ENCODE measurements at regions not wholly inside any gene's neighbourhood (a gene's known extent, or its start where the extent isn't known, plus 50 kb on each side); places are given as distances from the start of the nearest gene placed in this dataset.
A peak's percentile ranks its signal among the peaks of the same experiment; 100 is the strongest.

- DNase-seq, result no peak
Measured at GRCh38 chr2:146040051-146040450, 1520.1 kb upstream of the ZEB2 start.

GRCh38 chr2:146038014-146038413, 1518.1 kb upstream of the ZEB2 start:
- no peak for DNase-seq

GRCh38 chr2:146037334-146037870, 1517.5 kb upstream of the ZEB2 start:
- DNase-seq, result no peak

- no peak for DNase-seq
Measured at GRCh38 chr2:146031158-146031557, 1511.2 kb upstream of the ZEB2 start.

- no peak for DNase-seq
Measured at GRCh38 chr2:146027156-146027555, 1507.2 kb upstream of the ZEB2 start.

GRCh38 chr2:146025519-146025918, 1505.6 kb upstream of the ZEB2 start:
- no peak for DNase-seq

DNA sequence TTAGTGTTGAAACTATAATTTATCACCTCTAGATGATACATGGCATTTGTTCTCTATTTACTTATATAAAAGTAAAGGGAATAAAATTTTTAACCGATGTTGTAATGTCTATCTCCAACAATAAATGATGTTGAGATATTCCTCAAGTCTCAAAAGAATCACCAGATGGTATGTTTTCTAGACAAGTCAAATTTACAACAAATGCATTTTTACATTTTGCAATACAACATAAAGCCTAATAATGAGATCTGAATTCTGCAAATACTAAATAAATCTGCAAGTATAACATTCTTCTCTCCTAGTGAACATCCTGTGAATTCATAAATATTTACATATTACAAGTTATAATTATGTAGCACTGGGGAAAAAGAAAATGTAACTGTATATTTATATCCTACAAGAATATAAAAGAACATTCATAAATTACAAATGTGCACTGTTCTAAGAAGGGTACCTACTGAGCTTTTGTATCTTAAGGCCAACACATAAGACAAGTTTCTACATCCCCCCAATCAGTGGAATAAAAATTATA, 1504.4 kb upstream of the ZEB2 start:
- no peak for DNase-seq

DNA sequence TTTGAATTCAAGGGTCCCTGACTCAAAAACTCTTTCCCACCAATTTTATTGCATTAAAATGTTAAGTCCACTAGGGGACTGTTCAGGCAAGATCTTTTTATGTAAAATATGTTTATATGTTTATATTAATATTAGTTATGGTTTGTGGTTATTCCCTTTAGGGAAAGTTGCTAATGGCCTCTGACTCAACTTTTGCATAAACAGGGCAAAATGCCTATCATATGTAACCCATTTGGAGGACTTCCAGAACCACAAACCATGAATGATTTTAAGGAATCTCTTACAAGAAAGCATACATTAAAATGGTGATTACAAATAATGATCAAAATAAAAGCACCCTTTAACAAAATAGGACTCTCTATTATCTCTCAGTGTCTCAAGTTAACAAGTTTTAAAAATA, 1484.5 kb upstream of the ZEB2 start:
- no peak for DNase-seq

GRCh38 chr2:146003337-146003736, 1483.4 kb upstream of the ZEB2 start:
- DNase-seq, result no peak

- DNase-seq, result no peak
Measured at GRCh38 chr2:145994910-145995309, 1475.0 kb upstream of the ZEB2 start.

- no peak for DNase-seq
Measured at GRCh38 chr2:145992572-145992971, 1472.7 kb upstream of the ZEB2 start.

DNA sequence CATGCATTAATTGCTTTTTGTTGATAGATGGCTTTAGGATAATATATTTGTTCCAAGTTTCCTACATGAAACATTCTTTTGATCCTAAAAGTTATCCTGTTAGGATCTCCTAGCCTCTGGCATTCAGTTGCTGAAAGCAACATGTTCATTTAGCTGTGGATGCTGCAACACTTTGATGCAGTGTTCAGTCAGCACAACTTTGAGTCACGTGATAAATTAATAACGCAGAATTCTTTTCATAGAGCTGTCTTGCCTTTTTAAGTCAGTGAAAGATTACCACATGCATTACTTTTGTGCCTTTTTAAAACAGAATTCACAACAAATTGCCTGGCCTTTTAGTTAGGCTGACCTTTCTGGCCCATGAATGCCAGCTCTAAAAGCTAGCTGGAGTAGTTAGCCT, 1467.9 kb upstream of the ZEB2 start:
- DNase-seq, result no peak

GRCh38 chr2:145985517-145985916, 1465.6 kb upstream of the ZEB2 start:
- no peak for DNase-seq

GRCh38 chr2:145984580-145984979, 1464.7 kb upstream of the ZEB2 start:
- peak; percentile 4 for DNase-seq

DNA sequence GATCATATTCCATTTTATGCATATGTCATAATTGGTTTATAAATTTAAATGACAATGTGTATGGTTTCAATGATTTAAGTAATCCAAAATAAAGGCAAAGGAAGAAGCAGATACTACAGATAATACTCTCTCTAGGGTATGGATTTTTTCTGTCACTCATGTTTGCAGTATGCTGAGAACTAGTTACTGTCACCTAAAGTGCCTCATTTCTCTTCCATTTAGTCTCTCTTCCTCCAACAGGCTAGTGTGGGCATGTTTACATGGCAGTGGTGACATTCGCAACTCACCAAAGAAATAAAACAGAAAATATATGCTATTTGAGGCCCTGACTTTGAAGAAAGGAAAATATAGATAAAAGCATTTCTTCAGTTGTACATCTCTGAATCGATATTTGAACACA, 1460.4 kb upstream of the ZEB2 start:
- DNase-seq, result no peak

- DNase-seq, result no peak
Measured at GRCh38 chr2:145975406-145975805, 1455.5 kb upstream of the ZEB2 start.

DNA sequence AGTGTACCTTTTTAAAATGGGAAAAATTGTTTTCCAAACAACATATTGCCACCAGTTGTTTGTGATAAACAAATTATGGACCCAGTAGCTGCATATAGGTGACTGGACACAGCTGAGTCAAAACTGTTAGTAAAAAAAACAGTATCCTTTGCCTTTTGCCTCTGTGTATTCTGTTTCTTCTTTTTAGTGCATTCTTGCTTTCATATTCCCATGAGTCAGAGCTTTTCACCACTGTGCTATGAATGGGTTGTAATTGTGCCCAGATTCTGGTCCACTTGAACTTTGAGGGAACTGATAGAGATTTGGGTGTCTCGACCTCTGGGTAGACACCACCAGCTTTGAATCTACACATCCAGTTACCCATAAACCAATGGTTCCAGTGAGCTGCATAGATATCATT, 1441.9 kb upstream of the ZEB2 start:
- DNase-seq, result no peak

DNA sequence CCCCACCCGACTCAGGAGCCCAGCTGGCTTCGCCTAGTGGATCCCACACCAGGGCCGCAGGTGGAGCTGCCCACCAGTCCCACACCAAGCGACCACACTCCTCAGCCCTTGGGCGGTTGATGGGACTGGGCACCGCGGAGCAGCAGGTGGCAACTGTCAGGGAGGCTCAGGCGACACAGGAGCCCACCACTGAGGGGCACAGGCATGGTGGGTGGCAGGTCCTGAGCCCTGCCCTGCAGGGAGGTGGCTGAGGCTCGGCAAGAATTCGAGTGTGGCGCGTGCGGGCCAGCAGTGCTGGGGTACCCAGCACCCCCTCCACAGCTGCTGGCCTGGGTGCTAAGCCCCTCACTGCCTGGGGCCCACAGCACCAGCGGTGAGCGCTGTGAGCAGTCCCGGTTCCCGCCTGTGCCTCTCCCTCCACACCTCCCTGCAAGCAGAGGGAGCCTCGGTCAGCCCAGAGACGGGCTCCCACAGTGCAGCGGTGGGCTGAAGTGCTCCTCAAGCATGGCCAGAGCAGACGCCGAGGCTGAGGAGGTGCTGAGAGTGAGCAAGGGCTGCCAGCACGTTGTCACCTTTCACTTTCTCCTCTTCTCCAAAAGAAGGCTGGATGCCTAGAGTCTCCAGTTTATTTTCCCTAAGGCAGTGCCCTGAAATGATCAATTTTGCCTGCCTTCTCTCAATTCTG, 1440.7 kb upstream of the ZEB2 start:
- DNase-seq, result no peak

GRCh38 chr2:145958611-145959010, 1438.7 kb upstream of the ZEB2 start:
- DNase-seq, result no peak

DNA sequence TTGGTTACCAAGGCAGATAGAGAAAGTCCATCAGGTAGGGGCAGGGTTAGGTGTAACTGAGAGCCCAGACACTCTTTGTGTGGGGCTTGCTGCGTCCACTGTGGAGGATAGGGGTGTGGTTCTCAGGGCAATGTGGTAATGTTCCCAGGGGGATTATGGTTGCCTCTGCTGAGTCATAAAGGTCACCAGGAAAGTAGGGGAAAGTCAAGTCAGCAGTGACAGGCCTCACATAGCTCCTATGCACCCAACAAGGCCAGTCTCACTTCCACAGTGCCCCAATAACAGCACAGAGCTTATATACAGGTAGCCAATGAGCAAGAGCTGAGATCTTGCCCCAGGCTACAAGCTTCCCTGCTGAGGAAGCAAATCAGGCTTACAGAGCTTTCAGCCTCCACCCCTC, 1438.0 kb upstream of the ZEB2 start:
- DNase-seq, result no peak

- DNase-seq, result no peak
Measured at GRCh38 chr2:145939949-145940348, 1420.0 kb upstream of the ZEB2 start.

DNA sequence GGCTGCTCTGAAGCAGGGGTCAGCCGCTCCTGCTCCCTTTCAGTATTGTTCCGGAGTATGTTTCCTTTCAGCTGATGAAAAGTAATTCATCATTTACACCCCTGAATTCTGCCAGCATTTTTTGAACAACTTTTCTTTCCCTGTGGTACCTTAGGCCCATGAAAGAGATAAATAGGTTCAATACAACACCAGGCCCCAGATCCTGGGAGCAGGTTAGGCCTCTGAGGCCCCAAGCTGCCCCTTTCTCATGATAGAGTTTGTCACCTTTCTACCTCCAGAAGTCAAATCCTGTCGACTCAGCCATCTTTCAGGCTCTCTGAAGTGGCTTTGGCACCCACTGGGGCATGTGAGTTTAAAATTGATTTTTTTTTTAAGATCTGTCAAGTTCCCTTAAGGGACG, 1415.1 kb upstream of the ZEB2 start:
- no peak for DNase-seq

GRCh38 chr2:145931781-145932395, 1412.0 kb upstream of the ZEB2 start:
- peak; percentile 83 for DNase-seq

- DNase-seq, result peak; percentile 31
Measured at GRCh38 chr2:145930318-145930717, 1410.4 kb upstream of the ZEB2 start.

Measured in NCI-H146 (cell line).